HG03571 (cell line): ENCODE measurements at regions not wholly inside any gene's neighbourhood (a gene's known extent, or its start where the extent isn't known, plus 50 kb on each side); places are given as distances from the start of the nearest gene placed in this dataset.

Experiments
- ATAC-seq: cut with Tn5 transposase; IDR thresholded peaks from one replicate; pipeline ENCODE4 v1.9.1; 2021; ENCODE audit not compliant: unreplicated experiment

DNA sequence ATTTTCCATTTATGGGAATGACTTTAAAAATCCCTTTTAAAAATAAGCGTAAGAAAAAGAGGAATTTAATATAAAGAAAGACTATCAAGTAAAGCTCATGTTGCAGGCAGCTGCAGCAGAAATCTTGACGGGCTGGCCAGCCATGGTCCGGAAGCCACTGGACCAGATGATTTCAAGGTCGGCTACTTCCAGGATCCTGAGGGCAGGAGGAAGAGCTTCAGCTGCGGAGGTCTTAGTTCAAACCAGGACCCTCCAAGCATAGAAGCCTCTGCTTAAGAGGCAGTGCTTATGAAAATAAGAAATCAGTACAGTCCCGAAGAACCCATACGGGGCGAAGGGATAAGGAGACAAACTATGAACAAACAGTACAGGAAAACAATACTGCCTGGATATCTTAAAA is 220.2 kb upstream of the CELF2 start:
- ATAC-seq: no peak

DNA sequence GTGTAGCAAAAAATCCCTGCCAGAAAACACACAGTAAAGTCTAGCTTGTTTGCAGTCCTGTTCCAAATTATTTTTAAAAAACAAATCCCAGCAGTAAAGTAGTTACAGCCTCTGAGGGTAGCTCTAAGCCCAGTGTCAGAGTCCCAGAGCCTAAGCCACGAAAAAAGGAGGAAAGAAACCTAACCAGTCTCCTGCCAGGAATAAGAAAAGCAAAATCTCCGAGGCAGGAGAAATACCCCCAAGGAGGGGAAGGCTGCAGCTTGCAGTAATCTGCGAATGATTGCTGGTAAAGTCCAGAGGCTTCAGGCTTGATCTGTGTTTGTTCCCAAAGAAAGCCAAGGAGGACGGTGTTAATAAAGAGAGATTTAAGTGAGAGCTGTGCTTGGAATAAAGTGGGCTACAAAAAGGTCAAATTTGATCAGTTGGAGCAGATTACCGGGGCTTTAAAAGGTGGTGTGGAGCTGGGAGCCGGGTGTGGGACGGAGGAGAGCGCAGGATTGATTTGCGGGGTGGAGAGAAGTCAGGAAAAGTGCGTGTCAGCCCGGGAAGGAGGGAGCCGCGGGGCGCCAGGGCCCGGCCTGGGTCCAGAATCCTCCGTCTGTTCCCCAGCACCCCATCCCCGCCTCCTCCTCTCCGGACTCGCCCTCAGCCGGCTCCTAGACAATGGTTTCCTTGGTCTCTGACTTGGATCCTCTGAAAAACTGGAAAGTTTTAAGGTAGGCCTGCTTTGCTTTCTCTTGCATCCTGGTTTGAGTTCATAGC is 219.4 kb upstream of the CELF2 start:
- ATAC-seq: no peak

- ATAC-seq: no peak
Measured at GRCh38 chr10:10798864-10799192, 218.8 kb upstream of the CELF2 start.

DNA sequence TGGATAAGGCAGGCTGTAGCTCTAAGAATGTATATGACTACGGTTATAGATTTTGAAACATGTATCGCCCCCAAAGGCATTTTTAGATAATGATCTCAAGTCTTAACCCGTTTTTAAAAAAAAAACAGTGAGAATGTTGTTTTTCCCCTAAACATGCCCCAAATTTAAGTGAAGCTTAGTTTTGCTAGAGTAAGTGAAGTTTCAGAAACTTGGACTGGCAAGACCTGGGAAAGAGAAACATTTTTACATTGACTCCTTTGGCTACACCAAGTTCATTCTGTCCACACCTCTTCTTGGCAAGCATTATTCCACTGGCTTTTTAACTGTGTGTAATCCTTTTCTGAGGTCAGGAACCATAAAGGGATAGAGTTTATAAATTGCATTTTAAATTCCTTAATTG is 216.7 kb upstream of the CELF2 start:
- no peak for ATAC-seq

GRCh38 chr10:10803278-10803677 is 214.4 kb upstream of the CELF2 start:
- ATAC-seq: no peak

- no peak for ATAC-seq
Measured at GRCh38 chr10:10804061-10804460, 213.6 kb upstream of the CELF2 start.

GRCh38 chr10:10804998-10805740 is 212.5 kb upstream of the CELF2 start:
- ATAC-seq: no peak

DNA sequence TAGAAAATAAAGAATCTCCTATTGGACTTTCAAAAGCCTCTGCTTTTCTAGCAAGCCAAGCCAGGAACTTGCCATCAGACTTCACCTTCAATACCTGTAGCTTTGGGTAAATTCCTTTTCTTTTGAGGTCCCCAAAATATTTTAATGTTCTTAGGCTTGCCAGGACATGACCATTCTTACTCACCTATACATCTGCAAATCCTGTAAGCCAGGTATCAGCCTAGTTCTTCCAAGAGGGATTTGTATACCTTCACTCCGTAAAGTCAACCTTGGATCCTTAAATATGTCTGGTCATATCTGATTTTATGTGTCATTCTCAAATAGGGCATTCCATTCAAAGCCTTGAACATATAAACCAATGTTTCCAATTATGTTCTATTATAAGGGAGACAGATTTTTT is 210.6 kb upstream of the CELF2 start:
- no peak for ATAC-seq

DNA sequence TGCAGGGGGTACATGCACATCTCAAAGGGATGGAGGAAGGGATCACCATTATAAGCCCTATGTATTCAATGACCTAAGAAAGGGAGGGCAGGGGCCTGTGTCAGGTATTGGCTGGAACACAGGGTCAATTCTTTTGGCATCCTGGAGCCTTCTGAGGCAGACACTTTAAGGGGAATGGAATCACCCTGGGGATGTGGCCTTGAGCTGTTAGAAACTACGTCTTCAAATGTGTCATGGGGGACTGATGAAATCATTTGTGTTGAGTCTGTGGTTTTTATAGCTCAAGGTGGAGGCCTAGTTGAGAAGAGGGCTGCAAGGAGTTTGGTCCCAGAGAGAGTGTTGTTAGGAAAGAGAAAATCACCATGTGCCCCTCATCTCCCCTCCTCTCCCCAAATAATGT is 206.1 kb upstream of the CELF2 start:
- no peak for ATAC-seq

GRCh38 chr10:10813656-10814055 is 204.0 kb upstream of the CELF2 start:
- no peak for ATAC-seq

GRCh38 chr10:10814069-10814468 is 203.6 kb upstream of the CELF2 start:
- no peak for ATAC-seq

DNA sequence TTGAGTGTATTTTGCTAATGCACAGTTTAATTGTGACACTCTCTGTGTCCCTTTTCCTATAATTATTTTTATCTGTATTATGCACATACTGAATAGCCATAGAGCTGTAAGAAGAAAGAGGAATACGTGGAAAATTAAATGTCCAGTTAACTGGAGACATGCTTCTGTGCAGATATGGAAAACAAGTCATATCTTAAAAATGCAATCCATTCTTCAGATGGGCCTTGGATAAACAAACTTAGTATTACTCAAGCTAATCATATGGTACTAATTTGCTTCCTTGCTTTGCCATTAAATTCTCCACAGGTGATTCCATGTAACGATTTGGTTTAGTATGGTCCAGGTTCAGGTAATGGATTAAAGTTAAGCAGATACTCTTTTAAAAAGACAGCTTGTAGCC is 201.2 kb upstream of the CELF2 start:
- no peak for ATAC-seq

GRCh38 chr10:10817609-10818008 is 200.1 kb upstream of the CELF2 start:
- ATAC-seq: no peak

DNA sequence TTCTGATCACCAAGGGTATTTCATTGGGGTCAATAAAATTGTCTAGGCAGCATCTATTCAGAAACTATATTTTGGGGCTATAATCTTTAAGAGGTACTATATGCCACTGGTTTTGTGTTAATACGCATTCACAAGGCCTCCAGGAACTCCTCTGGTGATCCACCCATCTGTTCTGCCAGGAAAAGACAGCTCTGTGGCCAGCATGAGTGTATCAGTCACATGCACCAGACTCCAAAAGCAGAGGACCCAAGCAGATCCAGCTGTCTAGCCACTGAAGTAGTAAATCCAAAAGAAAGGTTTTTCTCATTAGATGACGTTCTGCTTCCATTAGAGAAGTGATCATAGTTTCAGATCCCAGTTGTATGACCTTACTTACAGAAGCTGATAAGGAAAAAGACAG is 199.6 kb upstream of the CELF2 start:
- ATAC-seq: no peak

DNA sequence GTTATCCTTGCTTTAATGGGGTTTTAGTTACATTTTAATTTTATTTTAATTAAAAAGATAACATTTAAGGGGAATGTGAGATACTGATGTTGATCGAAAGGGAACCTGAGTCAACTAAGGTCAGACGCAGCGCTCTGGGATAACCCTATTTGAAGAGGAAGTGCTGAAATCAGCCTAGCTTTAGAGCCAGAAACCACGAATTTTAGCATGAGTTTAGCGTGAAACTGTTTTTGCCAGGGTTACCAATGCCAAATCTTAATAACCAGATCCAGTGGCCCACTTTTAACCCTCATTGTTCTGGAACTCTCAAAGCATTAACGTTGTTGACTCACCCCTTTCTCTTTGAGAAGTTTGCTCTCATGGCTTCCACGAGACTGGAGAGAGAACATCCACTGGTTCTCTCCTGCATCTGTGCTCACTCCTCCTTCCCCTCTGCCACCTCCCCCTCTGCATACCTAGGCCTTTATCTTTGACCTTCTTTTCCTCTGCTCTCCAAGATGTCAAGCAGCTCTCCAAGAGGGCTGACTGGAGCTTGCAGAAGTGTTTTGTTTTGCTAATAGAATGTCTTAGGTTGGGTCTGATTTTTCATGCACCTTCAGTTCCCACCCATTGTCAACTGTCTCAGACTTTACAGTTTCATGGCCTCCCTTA is 198.3 kb upstream of the CELF2 start:
- ATAC-seq: no peak

GRCh38 chr10:10821926-10822325 is 195.7 kb upstream of the CELF2 start:
- no peak for ATAC-seq

- no peak for ATAC-seq
Measured at GRCh38 chr10:10824591-10825148, 193.0 kb upstream of the CELF2 start.

DNA sequence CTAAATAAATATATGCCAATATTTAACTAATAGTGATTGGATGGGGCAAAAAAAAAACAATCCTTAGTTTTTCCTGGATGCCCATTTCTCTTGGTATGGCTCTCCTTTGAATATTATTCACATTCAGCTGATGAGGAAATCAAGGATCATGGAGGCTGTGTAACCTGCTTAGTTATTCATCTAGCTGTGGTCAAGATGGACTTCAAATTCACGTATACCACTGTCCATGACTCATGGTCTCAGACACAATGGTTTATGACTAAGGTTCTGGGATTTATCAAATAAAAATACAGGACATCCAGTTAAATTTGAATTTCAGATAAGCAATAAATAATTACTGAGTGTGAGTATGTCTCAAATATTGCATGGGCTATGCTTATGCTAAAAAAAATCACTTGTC is 191.5 kb upstream of the CELF2 start:
- no peak for ATAC-seq

DNA sequence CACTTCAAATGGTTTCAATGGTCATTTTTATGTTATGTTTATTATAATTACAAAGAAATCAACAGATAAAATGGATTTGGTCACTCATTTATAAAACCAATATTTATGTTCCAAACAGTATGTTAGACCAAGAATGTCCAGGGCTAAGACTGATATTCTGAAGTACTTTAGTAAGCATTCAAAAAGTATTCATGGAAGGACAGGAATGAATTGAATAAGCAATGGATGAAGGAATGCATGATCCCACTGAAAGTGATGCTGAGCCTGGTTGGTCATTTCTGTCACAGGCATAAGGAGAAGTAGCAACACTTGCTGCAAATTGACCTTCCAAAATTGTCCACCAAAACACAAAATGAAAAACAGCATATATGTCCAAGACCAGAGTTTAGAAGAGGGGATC is 189.0 kb upstream of the CELF2 start:
- no peak for ATAC-seq

DNA sequence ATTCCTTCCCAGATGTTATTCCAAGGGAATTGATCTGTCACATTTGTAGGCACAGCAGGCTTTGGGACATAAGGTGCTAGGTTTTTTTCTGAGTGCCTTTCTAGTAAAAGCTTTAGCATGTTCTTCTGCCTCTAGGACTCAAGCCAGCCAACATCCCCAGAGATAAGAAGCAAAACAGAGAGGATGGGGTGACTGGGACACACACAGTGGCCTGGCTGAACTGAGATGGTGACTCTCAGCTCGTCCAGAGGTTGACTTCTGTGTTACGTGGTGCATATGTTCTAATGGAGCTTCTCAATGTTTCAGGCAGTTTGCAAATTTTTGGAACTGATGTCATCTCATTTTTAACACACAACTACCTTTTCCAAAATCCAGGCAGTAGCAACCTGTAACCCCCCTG is 188.1 kb upstream of the CELF2 start:
- ATAC-seq: no peak

GRCh38 chr10:10830293-10830986 is 187.2 kb upstream of the CELF2 start:
- ATAC-seq: no peak
